Caco-2 (cell line): ENCODE measurements at regions not wholly inside any gene's neighbourhood (a gene's known extent, or its start where the extent isn't known, plus 50 kb on each side); places are given as distances from the start of the nearest gene placed in this dataset.

Experiments
- BruUV-seq: library from RNA; stranded (reverse); fragments of 400-500 nt; replicated peaks from 2 replicates; lab custom pipeline; 2021; lab: Mats Ljungman, UMichigan
- CTCF ChIA-PET: fragments of 300-600 bp; sonication (Branson Sonifier 250); formaldehyde crosslinking; loops from one replicate; lab custom pipeline; 2022; ENCODE audit warnings: antibody characterized with exemption; lab: Charles Lee
- POLR2A ChIA-PET: fragments of 300-600 bp; sonication (Branson Sonifier 250); formaldehyde crosslinking; loops from one replicate; lab custom pipeline; 2022; ENCODE audit warnings: antibody characterized with exemption; lab: Charles Lee
- DNase-seq, 2 experiments: peaks; one replicate each; pipeline versions ENCODE4 v3.0.0 to v3.0.0-alpha.2; 2020 to 2022
- H3K27me3 ChIP-seq: replicated peaks from 2 replicates; pipeline ENCODE4 v1.6.0; 2011; ENCODE audit warnings: low read length; ENCODE audit not compliant: control insufficient read depth, insufficient read depth
- H3K36me3 ChIP-seq: 2 replicates; pipeline ENCODE4 v1.5.1; 2011; ENCODE audit warnings: low read length; ENCODE audit not compliant: control insufficient read depth, insufficient read depth
- H3K4me1 ChIP-seq: fragments of 250-450 bp; sonication (Bioruptor Pico); 2 replicates; pipeline ENCODE4 v1.5.1; 2020; ENCODE audit warnings: mild to moderate bottlenecking
- H3K4me3 ChIP-seq: 2 replicates; pipeline ENCODE4 v1.5.1; 2011; ENCODE audit warnings: low read depth, mild to moderate bottlenecking, control low read depth, low read length
- H3K9me3 ChIP-seq: fragments of 250-450 bp; sonication (Bioruptor Pico); 2 replicates; pipeline ENCODE4 v1.5.1; 2020; ENCODE audit warnings: mild to moderate bottlenecking, moderate library complexity
- H3K27ac Mint-ChIP-seq: one replicate; pipeline ENCODE4 v1.8.0; 2022; ENCODE audit warnings: mixed read lengths; ENCODE audit not compliant: unreplicated experiment
- H3K27me3 Mint-ChIP-seq: one replicate; pipeline ENCODE4 v1.8.0; 2022; ENCODE audit warnings: mixed read lengths; ENCODE audit not compliant: insufficient read depth, unreplicated experiment
- H3K36me3 Mint-ChIP-seq: one replicate; pipeline ENCODE4 v1.8.0; 2022; ENCODE audit warnings: mild to moderate bottlenecking, mixed read lengths; ENCODE audit not compliant: insufficient read depth, unreplicated experiment
- H3K4me1 Mint-ChIP-seq: one replicate; pipeline ENCODE4 v1.8.0; 2022; ENCODE audit warnings: low read depth, mixed read lengths; ENCODE audit not compliant: unreplicated experiment
- H3K4me3 Mint-ChIP-seq: one replicate; pipeline ENCODE4 v1.8.0; 2022; ENCODE audit warnings: mild to moderate bottlenecking, moderate library complexity, mixed read lengths; ENCODE audit not compliant: unreplicated experiment
- H3K9me3 Mint-ChIP-seq: one replicate; pipeline ENCODE4 v1.8.0; 2022; ENCODE audit warnings: mixed read lengths; ENCODE audit not compliant: unreplicated experiment
- CTCF ChIP-seq, 2 experiments: fragments of 200-600 bp in 1 of 2; IDR thresholded peaks; 1 replicate in 1 of 2; 2 replicates in 1 of 2; pipeline versions ENCODE4 v1.5.1 to v1.8.0; 2011 to 2022; ENCODE audit warnings: antibody characterized with exemption in 1 of 2, control low read depth in 1 of 2, inconsistent platforms in 1 of 2, low read depth in 1 of 2, low read length in 1 of 2, mild to moderate bottlenecking in 1 of 2, moderate library complexity in 1 of 2; ENCODE audit not compliant: insufficient read depth in 1 of 2, severe bottlenecking in 1 of 2, unreplicated experiment in 1 of 2
- intact Hi-C: fragments of 100-400 bp; cut with micrococcal nuclease; formaldehyde crosslinking; loops from one replicate; pipeline ENCODE4 v1.10.0; 2022; ENCODE audit not compliant: unreplicated experiment

DNA sequence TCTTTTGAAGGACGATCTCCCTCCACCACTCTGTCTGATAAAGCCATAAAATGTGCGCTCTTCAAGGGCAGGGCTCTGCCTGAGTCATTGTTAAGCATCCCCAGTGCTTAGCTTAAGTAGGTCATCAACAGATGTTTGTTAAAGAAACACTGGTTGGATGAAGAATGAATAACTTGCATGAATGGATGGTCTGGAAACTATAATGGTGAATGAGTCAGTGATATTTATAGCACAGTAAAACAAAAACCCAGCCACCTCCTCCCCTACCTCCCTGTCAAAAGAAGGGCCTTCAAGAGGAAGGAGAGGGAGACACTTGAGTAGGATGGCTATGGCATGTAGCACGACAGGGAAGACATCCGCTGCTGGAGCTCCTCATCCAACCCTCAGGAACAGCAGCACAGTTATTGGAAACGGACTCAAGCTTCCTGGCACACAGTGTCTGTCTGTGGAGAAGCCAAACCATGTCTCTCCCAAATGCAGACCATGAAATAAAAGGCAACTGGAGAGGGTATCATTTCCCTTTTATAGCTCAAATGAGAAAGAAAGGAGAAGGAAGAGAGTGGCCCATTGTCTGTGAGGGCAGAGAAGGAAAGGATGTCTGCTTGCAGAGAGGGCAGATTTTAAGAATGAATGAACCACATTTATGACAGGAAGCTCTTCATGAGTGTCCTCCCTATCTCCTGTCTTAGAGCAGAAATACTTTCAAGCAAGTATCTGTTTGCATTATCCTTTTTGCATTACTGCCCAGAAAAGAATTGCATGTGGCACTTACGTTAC is 183.5 kb upstream of the UBL3 start:
- Mint-ChIP-seq H3K27me3 (no peaks in the 10 kb centered on the region), H3K4me1 (peaks cover 8% of the 10 kb centered on the region), H3K4me3 (no peak overlapping the region), H3K36me3 (peaks cover 5% of the 10 kb centered on the region), H3K27ac (no peak overlapping the region), H3K9me3 (no peaks in the 10 kb centered on the region)
- Histone ChIP-seq H3K36me3 (no peaks in the 10 kb centered on the region), H3K4me1 (no peaks in the 10 kb centered on the region), H3K9me3 (no peaks in the 10 kb centered on the region), H3K4me3 (no peak overlapping the region), H3K27me3 (no peaks in the 10 kb centered on the region)
- no peak for TF ChIP-seq CTCF (IDR thresholded peaks at IDR 0.05; ENCODE audit: insufficient read depth in 1 of 2, low read depth in 1 of 2, low read length in 1 of 2, severe bottlenecking in 1 of 2, unreplicated experiment in 1 of 2)
- DNase-seq: no peak
- BruUV-seq: no TSS peak
- intact Hi-C loops: no loop called here
- ChIA-PET CTCF (interaction anchor here (0.6 kb wide), 1 partner anchor 292 kb away, joined by 3 read pairs; no protein-coding TSS in a partner anchor), POLR2A (no interaction called here)

GRCh38 chr13:30032263-30032662 is 181.8 kb upstream of the UBL3 start:
- Mint-ChIP-seq H3K27me3 (no peaks in the 10 kb centered on the region), H3K4me1 (peaks cover 18% of the 10 kb centered on the region), H3K9me3 (no peaks in the 10 kb centered on the region), H3K27ac (no peak overlapping the region), H3K4me3 (no peak overlapping the region), H3K36me3 (no peaks in the 10 kb centered on the region)
- TF ChIP-seq CTCF (IDR thresholded peaks at IDR 0.05; ENCODE audit: insufficient read depth in 1 of 2, low read depth in 1 of 2, low read length in 1 of 2, severe bottlenecking in 1 of 2, unreplicated experiment in 1 of 2): no peak
- POLR2A ChIA-PET: no interaction called here
- DNase-seq: no peak
- Histone ChIP-seq H3K9me3 (no peaks in the 10 kb centered on the region), H3K27me3 (no peaks in the 10 kb centered on the region), H3K4me1 (peaks cover 5% of the 10 kb centered on the region; the same call in 1 of the 2 replicates), H3K4me3 (no peak overlapping the region), H3K36me3 (no peaks in the 10 kb centered on the region)
- intact Hi-C loops: no loop called here
- BruUV-seq: no TSS peak
- CTCF ChIA-PET: no interaction called here

DNA sequence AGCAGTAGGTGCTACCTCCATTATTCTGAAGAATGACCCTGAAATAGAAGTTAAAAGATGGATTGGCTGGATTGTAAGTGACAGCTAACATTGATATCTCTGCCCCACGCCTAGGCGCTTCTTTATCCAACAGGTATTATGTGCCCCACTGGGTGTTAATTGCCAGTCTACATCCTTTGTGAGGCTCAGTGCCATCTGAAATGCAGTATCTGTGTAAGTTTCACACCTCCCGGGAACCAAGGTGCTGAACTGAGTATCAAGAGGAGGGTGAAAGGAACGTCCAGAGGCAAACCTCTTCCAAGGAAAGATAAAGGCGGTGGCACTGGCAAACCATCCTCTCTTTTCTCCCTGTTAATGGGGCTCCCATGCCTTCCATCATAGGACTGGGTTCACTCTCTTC is 181.1 kb upstream of the UBL3 start:
- Mint-ChIP-seq H3K27ac (no peak overlapping the region), H3K9me3 (no peaks in the 10 kb centered on the region), H3K36me3 (no peaks in the 10 kb centered on the region), H3K4me1 (peaks cover 19% of the 10 kb centered on the region), H3K27me3 (no peaks in the 10 kb centered on the region), H3K4me3 (no peak overlapping the region)
- no peak for TF ChIP-seq CTCF (IDR thresholded peaks at IDR 0.05; ENCODE audit: insufficient read depth in 1 of 2, low read depth in 1 of 2, low read length in 1 of 2, severe bottlenecking in 1 of 2, unreplicated experiment in 1 of 2)
- no TSS peak for BruUV-seq
- intact Hi-C loops: no loop called here
- Histone ChIP-seq H3K9me3 (no peaks in the 10 kb centered on the region), H3K36me3 (no peaks in the 10 kb centered on the region), H3K4me1 (peaks cover 13% of the 10 kb centered on the region), H3K27me3 (no peaks in the 10 kb centered on the region), H3K4me3 (no peak overlapping the region)
- no peak for DNase-seq
- ChIA-PET CTCF (no interaction called here), POLR2A (no interaction called here)
